Transverse colon (tissue), 3 donors: ENCODE measurements at regions not wholly inside any gene's neighbourhood (a gene's known extent, or its start where the extent isn't known, plus 50 kb on each side); places are given as distances from the start of the nearest gene placed in this dataset.

ENCODE experiments used
- EP300 ChIP-seq: sonication (generic); formaldehyde crosslinking; IDR thresholded peaks from one replicate; pipeline ENCODE4 v1.6.1; 2017; ENCODE audit warnings: antibody characterized with exemption, low read depth
- POLR2A ChIP-seq: fragments of 450-650 bp; IDR thresholded peaks from one replicate; pipeline ENCODE4 v1.6.1; 2016; ENCODE audit warnings: antibody characterized with exemption, mild to moderate bottlenecking, moderate library complexity
- TF ChIP-seq, protein P1 (sequence below), 5 experiments: fragments of 200-600 bp in 3 of 5; fragments of 450-650 bp in 2 of 5; sonication (generic) in 3 of 5; IDR thresholded peaks; 1 replicate in 2 of 5; 2 replicates in 3 of 5; pipeline ENCODE4 v1.5.1; 2016 to 2017; ENCODE audit warnings: antibody characterized with exemption in 5 of 5, inconsistent platforms in 3 of 5, mild to moderate bottlenecking in 2 of 5, moderate library complexity in 1 of 5

GRCh38 chr11:38323961-38324761 lies 1726.1 kb upstream of the RAG2 start:
- TF ChIP-seq, protein P1, sequence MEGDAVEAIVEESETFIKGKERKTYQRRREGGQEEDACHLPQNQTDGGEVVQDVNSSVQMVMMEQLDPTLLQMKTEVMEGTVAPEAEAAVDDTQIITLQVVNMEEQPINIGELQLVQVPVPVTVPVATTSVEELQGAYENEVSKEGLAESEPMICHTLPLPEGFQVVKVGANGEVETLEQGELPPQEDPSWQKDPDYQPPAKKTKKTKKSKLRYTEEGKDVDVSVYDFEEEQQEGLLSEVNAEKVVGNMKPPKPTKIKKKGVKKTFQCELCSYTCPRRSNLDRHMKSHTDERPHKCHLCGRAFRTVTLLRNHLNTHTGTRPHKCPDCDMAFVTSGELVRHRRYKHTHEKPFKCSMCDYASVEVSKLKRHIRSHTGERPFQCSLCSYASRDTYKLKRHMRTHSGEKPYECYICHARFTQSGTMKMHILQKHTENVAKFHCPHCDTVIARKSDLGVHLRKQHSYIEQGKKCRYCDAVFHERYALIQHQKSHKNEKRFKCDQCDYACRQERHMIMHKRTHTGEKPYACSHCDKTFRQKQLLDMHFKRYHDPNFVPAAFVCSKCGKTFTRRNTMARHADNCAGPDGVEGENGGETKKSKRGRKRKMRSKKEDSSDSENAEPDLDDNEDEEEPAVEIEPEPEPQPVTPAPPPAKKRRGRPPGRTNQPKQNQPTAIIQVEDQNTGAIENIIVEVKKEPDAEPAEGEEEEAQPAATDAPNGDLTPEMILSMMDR (IDR thresholded peaks at IDR 0.05) = no peak
- no peak for TF ChIP-seq POLR2A
- TF ChIP-seq EP300 = no peak
